Activated naive CD4-positive, alpha-beta T cell treated with anti-CD3 and anti-CD28 coated beads, Interleukin-2, amount 50 U/mL, for 24 hours (primary cell): ENCODE measurements at regions not wholly inside any gene's neighbourhood (a gene's known extent, or its start where the extent isn't known, plus 50 kb on each side); places are given as distances from the start of the nearest gene placed in this dataset.
A peak's percentile ranks its signal among the peaks of the same experiment; 100 is the strongest.

Experiments
- H3K27ac Mint-ChIP-seq: one replicate; pipeline ENCODE4 v1.8.0; 2021; ENCODE audit warnings: mild to moderate bottlenecking, mixed read lengths
- H3K27me3 Mint-ChIP-seq: one replicate; pipeline ENCODE4 v1.8.0; 2021; ENCODE audit warnings: mixed read lengths
- H3K36me3 Mint-ChIP-seq: one replicate; pipeline ENCODE4 v1.8.0; 2021; ENCODE audit warnings: mixed read lengths
- H3K4me1 Mint-ChIP-seq: one replicate; pipeline ENCODE4 v1.8.0; 2021; ENCODE audit warnings: mixed read lengths
- H3K4me3 Mint-ChIP-seq: one replicate; pipeline ENCODE4 v1.8.0; 2021; ENCODE audit warnings: mild to moderate bottlenecking, mixed read lengths
- H3K9me3 Mint-ChIP-seq: one replicate; pipeline ENCODE4 v1.8.0; 2021; ENCODE audit warnings: mixed read lengths

GRCh38 chr6:95431637-95432228, 145.6 kb upstream of the MANEA start:
- H3K36me3 Mint-ChIP-seq: no peaks in the 10 kb centered on the region
- H3K4me3 Mint-ChIP-seq: no peak overlapping the region
- H3K9me3 Mint-ChIP-seq: no peaks in the 10 kb centered on the region
- H3K27me3 Mint-ChIP-seq: peaks cover 2% of the 10 kb centered on the region
- no peaks in the 10 kb centered on the region for H3K4me1 Mint-ChIP-seq
- H3K27ac Mint-ChIP-seq: no peak overlapping the region

GRCh38 chr6:95439741-95440140, 137.6 kb upstream of the MANEA start:
- H3K27me3 Mint-ChIP-seq: peaks cover 3% of the 10 kb centered on the region
- no peaks in the 10 kb centered on the region for H3K36me3 Mint-ChIP-seq
- H3K4me3 Mint-ChIP-seq: no peak overlapping the region
- H3K27ac Mint-ChIP-seq: no peak overlapping the region
- no peaks in the 10 kb centered on the region for H3K9me3 Mint-ChIP-seq
- H3K4me1 Mint-ChIP-seq: no peaks in the 10 kb centered on the region

- Mint-ChIP-seq H3K4me3 (no peak overlapping the region), H3K9me3 (peaks cover 7% of the 10 kb centered on the region), H3K4me1 (no peaks in the 10 kb centered on the region), H3K27me3 (no peaks in the 10 kb centered on the region), H3K27ac (no peak overlapping the region), H3K36me3 (no peaks in the 10 kb centered on the region)
Observed at GRCh38 chr6:95448208-95448607, 129.1 kb upstream of the MANEA start.

- Mint-ChIP-seq H3K36me3 (no peaks in the 10 kb centered on the region), H3K4me1 (no peaks in the 10 kb centered on the region), H3K27ac (no peak overlapping the region), H3K9me3 (no peaks in the 10 kb centered on the region), H3K27me3 (no peaks in the 10 kb centered on the region), H3K4me3 (no peak overlapping the region)
Observed at GRCh38 chr6:95469511-95469910, 107.8 kb upstream of the MANEA start.

GRCh38 chr6:95478941-95479340, 98.4 kb upstream of the MANEA start:
- Mint-ChIP-seq H3K27ac (no peak overlapping the region), H3K36me3 (peaks cover 2% of the 10 kb centered on the region), H3K9me3 (no peaks in the 10 kb centered on the region), H3K4me1 (peaks cover 6% of the 10 kb centered on the region), H3K27me3 (peaks cover 4% of the 10 kb centered on the region), H3K4me3 (no peak overlapping the region)

GRCh38 chr6:95487817-95488216, 89.5 kb upstream of the MANEA start:
- Mint-ChIP-seq H3K9me3 (no peaks in the 10 kb centered on the region), H3K36me3 (no peaks in the 10 kb centered on the region), H3K4me3 (no peak overlapping the region), H3K4me1 (no peaks in the 10 kb centered on the region), H3K27ac (no peak overlapping the region), H3K27me3 (peaks cover 3% of the 10 kb centered on the region)

GRCh38 chr6:95489185-95489863, 88.0 kb upstream of the MANEA start:
- H3K4me3 Mint-ChIP-seq: no peak overlapping the region
- peaks cover 3% of the 10 kb centered on the region for H3K27me3 Mint-ChIP-seq
- H3K4me1 Mint-ChIP-seq: no peaks in the 10 kb centered on the region
- no peak overlapping the region for H3K27ac Mint-ChIP-seq
- no peaks in the 10 kb centered on the region for H3K9me3 Mint-ChIP-seq
- no peaks in the 10 kb centered on the region for H3K36me3 Mint-ChIP-seq

GRCh38 chr6:95496769-95497426, 80.4 kb upstream of the MANEA start:
- H3K9me3 Mint-ChIP-seq: no peaks in the 10 kb centered on the region
- no peak overlapping the region for H3K4me3 Mint-ChIP-seq
- H3K36me3 Mint-ChIP-seq: no peaks in the 10 kb centered on the region
- no peak overlapping the region for H3K27ac Mint-ChIP-seq
- H3K27me3 Mint-ChIP-seq: peaks cover 1% of the 10 kb centered on the region
- no peaks in the 10 kb centered on the region for H3K4me1 Mint-ChIP-seq

- H3K36me3 Mint-ChIP-seq: no peaks in the 10 kb centered on the region
- H3K27me3 Mint-ChIP-seq: no peaks in the 10 kb centered on the region
- no peak overlapping the region for H3K4me3 Mint-ChIP-seq
- no peaks in the 10 kb centered on the region for H3K4me1 Mint-ChIP-seq
- peaks cover 12% of the 10 kb centered on the region for H3K9me3 Mint-ChIP-seq
- H3K27ac Mint-ChIP-seq: no peak overlapping the region
Observed at GRCh38 chr6:95501032-95501904, 76.1 kb upstream of the MANEA start.

- peaks cover 2% of the 10 kb centered on the region for H3K27me3 Mint-ChIP-seq
- no peaks in the 10 kb centered on the region for H3K36me3 Mint-ChIP-seq
- H3K9me3 Mint-ChIP-seq: peaks cover 22% of the 10 kb centered on the region
- H3K4me3 Mint-ChIP-seq: no peak overlapping the region
- no peaks in the 10 kb centered on the region for H3K4me1 Mint-ChIP-seq
- peak overlapping the region; percentile 63 for H3K27ac Mint-ChIP-seq
Observed at GRCh38 chr6:95503568-95503967, 73.8 kb upstream of the MANEA start.

- Mint-ChIP-seq H3K4me3 (no peak overlapping the region), H3K27me3 (peaks cover 3% of the 10 kb centered on the region), H3K27ac (no peak overlapping the region), H3K36me3 (no peaks in the 10 kb centered on the region), H3K4me1 (no peaks in the 10 kb centered on the region), H3K9me3 (peaks cover 8% of the 10 kb centered on the region)
Observed at GRCh38 chr6:95511404-95511803, 65.9 kb upstream of the MANEA start.

GRCh38 chr6:95515975-95516374, 61.4 kb upstream of the MANEA start:
- no peaks in the 10 kb centered on the region for H3K36me3 Mint-ChIP-seq
- no peak overlapping the region for H3K4me3 Mint-ChIP-seq
- no peaks in the 10 kb centered on the region for H3K4me1 Mint-ChIP-seq
- no peaks in the 10 kb centered on the region for H3K9me3 Mint-ChIP-seq
- H3K27ac Mint-ChIP-seq: no peak overlapping the region
- H3K27me3 Mint-ChIP-seq: peaks cover 2% of the 10 kb centered on the region

GRCh38 chr6:95517004-95517403, 60.3 kb upstream of the MANEA start:
- Mint-ChIP-seq H3K27me3 (no peaks in the 10 kb centered on the region), H3K4me1 (no peaks in the 10 kb centered on the region), H3K4me3 (no peak overlapping the region), H3K9me3 (no peaks in the 10 kb centered on the region), H3K27ac (no peak overlapping the region), H3K36me3 (no peaks in the 10 kb centered on the region)

GRCh38 chr6:95517568-95517967, 59.8 kb upstream of the MANEA start:
- no peaks in the 10 kb centered on the region for H3K36me3 Mint-ChIP-seq

GRCh38 chr6:95518630-95519227, 58.6 kb upstream of the MANEA start:
- H3K36me3 Mint-ChIP-seq: no peaks in the 10 kb centered on the region
- no peaks in the 10 kb centered on the region for H3K27me3 Mint-ChIP-seq
- no peak overlapping the region for H3K27ac Mint-ChIP-seq
- no peaks in the 10 kb centered on the region for H3K4me1 Mint-ChIP-seq
- no peaks in the 10 kb centered on the region for H3K9me3 Mint-ChIP-seq
- no peak overlapping the region for H3K4me3 Mint-ChIP-seq

More at GRCh38 chr6:95517568-95517967, 59.8 kb upstream of the MANEA start:
- Mint-ChIP-seq H3K4me1 (no peaks in the 10 kb centered on the region), H3K27me3 (no peaks in the 10 kb centered on the region), H3K27ac (no peak overlapping the region), H3K4me3 (no peak overlapping the region), H3K9me3 (no peaks in the 10 kb centered on the region)
